ENCODE measurements at regions not wholly inside any gene's neighbourhood (a gene's known extent, or its start where the extent isn't known, plus 50 kb on each side); places are given as distances from the start of the nearest gene placed in this dataset.

DNA sequence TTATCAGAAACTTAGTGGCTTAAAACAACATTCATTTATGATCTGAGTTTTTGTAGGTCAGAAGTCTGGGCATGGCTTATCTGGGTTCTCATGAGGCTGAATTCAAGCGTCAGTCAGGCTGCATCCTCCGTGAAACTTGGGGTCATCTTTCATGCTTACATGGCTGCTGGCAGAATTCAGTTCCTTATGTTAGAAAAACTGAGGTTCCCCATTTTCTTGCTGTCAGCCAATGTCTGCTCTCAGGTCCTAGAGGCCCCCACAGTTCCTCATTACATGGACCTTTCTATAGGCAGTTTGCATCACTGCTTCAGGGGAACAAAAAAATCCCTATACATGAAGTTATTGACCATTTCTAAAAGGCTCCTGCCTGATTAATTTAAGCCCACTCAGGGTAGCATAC, 83.8 kb upstream of the NMUR2 start:
- no peaks in the 10 kb centered on the region for H3K27me3 Mint-ChIP-seq (ENCODE audit: insufficient read depth)
- no peak overlapping the region for H3K27ac Mint-ChIP-seq
- no peak overlapping the region for H3K4me3 Mint-ChIP-seq
- H3K4me1 Mint-ChIP-seq (ENCODE audit: low read depth), result no peaks in the 10 kb centered on the region
- TF ChIP-seq, protein P1, sequence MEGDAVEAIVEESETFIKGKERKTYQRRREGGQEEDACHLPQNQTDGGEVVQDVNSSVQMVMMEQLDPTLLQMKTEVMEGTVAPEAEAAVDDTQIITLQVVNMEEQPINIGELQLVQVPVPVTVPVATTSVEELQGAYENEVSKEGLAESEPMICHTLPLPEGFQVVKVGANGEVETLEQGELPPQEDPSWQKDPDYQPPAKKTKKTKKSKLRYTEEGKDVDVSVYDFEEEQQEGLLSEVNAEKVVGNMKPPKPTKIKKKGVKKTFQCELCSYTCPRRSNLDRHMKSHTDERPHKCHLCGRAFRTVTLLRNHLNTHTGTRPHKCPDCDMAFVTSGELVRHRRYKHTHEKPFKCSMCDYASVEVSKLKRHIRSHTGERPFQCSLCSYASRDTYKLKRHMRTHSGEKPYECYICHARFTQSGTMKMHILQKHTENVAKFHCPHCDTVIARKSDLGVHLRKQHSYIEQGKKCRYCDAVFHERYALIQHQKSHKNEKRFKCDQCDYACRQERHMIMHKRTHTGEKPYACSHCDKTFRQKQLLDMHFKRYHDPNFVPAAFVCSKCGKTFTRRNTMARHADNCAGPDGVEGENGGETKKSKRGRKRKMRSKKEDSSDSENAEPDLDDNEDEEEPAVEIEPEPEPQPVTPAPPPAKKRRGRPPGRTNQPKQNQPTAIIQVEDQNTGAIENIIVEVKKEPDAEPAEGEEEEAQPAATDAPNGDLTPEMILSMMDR (IDR thresholded peaks at IDR 0.05), result no peak
- peaks cover under 1% of the 10 kb centered on the region for H3K9me3 Mint-ChIP-seq
- DNase-seq, result no peak
- no peaks in the 10 kb centered on the region for H3K36me3 Mint-ChIP-seq (ENCODE audit: low read depth)

GRCh38 chr5:152499814-152500535, 94.9 kb upstream of the NMUR2 start:
- no peak for DNase-seq
- peaks cover 3% of the 10 kb centered on the region; the same call in 1 of the 2 replicates for H3K9me3 Mint-ChIP-seq
- H3K4me1 Mint-ChIP-seq (ENCODE audit: low read depth), result no peaks in the 10 kb centered on the region
- H3K27me3 Mint-ChIP-seq (ENCODE audit: insufficient read depth), result no peaks in the 10 kb centered on the region; the same call in 1 of the 2 replicates
- no peaks in the 10 kb centered on the region for H3K36me3 Mint-ChIP-seq (ENCODE audit: low read depth)
- no peak overlapping the region for H3K4me3 Mint-ChIP-seq
- H3K27ac Mint-ChIP-seq, result no peak overlapping the region
- TF ChIP-seq, protein P1 (IDR thresholded peaks at IDR 0.05), result no peak

DNA sequence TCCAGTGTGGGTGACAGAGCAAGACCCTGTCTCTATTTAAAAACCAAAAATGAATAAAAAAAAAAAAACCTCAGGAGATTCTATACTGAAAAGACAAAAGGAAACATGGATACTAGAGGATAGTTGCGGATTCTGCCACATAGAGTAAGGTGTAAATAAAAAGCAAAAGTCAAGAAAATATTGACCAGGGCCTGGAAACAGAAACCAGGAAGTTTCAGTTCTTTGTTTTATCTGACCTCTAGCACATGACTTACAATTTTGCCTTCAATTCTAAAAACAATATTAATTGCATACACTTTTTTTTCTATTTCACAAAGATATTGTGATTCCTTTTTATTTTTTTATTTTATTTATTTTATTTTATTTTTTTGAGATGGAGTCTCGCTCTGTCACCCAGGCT, 96.2 kb upstream of the NMUR2 start:
- no peak overlapping the region for H3K27ac Mint-ChIP-seq
- no peaks in the 10 kb centered on the region for H3K4me1 Mint-ChIP-seq (ENCODE audit: low read depth)
- TF ChIP-seq, protein P1 (IDR thresholded peaks at IDR 0.05), result no peak
- DNase-seq, result no peak
- H3K9me3 Mint-ChIP-seq, result peaks cover 1% of the 10 kb centered on the region; the same call in 1 of the 2 replicates
- no peaks in the 10 kb centered on the region; the same call in 1 of the 2 replicates for H3K27me3 Mint-ChIP-seq (ENCODE audit: insufficient read depth)
- no peak overlapping the region for H3K4me3 Mint-ChIP-seq
- no peaks in the 10 kb centered on the region for H3K36me3 Mint-ChIP-seq (ENCODE audit: low read depth)

- H3K27me3 Mint-ChIP-seq (ENCODE audit: insufficient read depth), result no peaks in the 10 kb centered on the region; the same call in 1 of the 2 replicates
- TF ChIP-seq, protein P1 (IDR thresholded peaks at IDR 0.05), result no peak
- H3K9me3 Mint-ChIP-seq, result no peaks in the 10 kb centered on the region
- DNase-seq, result no peak
- no peak overlapping the region for H3K4me3 Mint-ChIP-seq
- no peaks in the 10 kb centered on the region for H3K4me1 Mint-ChIP-seq (ENCODE audit: low read depth)
- H3K27ac Mint-ChIP-seq, result no peak overlapping the region
- no peaks in the 10 kb centered on the region for H3K36me3 Mint-ChIP-seq (ENCODE audit: low read depth)
Observed at GRCh38 chr5:152503206-152503605, 98.1 kb upstream of the NMUR2 start.

DNA sequence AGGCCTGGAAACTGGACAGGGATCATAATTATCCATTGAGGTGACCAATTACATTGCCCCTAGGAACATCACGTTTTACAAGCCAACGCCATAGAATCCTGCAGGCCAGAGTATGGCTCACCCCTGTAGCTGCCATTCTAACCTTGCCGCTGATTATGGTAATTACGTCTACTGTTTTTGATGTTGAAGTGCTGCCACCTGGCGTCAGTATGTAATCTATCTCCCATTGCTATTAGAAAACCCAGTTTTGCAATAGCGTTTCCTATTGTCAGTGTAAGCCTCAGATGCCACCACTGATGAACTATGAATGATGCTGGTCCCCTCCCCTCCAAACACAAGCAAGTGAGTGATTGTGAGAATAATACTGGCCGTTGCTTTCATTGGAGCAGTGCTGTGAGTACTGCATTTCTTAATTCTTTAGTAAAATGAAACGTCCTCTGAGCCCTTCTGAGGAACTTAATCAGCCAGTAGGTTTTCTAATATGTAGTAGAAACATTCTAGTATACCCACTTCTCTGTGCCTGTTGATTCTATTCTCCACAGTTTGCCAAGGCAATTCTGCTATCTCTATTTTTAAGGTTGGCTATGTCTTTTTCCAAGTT, 100.5 kb upstream of the NMUR2 start:
- no peaks in the 10 kb centered on the region for H3K9me3 Mint-ChIP-seq
- no peaks in the 10 kb centered on the region for H3K4me1 Mint-ChIP-seq (ENCODE audit: low read depth)
- H3K36me3 Mint-ChIP-seq (ENCODE audit: low read depth), result no peaks in the 10 kb centered on the region
- no peak overlapping the region for H3K4me3 Mint-ChIP-seq
- no peak overlapping the region for H3K27ac Mint-ChIP-seq
- TF ChIP-seq, protein P1 (IDR thresholded peaks at IDR 0.05), result peak; percentile 81
- peak; percentile 24 for DNase-seq
- H3K27me3 Mint-ChIP-seq (ENCODE audit: insufficient read depth), result no peaks in the 10 kb centered on the region; the same call in 1 of the 2 replicates

Data from HFFc6 (cell line).